GM20431 (cell line): ENCODE measurements at regions not wholly inside any gene's neighbourhood (a gene's known extent, or its start where the extent isn't known, plus 50 kb on each side); places are given as distances from the start of the nearest gene placed in this dataset.
"Not testable (repeated sequence)": the region's sequence is repeated elsewhere in the genome, so short reads cannot be mapped to it uniquely, and the experiment has no call there.

Experiments
- in situ Hi-C: fragments of 300-500 bp; cut with MseI, MboI; formaldehyde crosslinking; loops from one replicate; pipeline ENCODE4 v1.15.0; 2020; ENCODE audit warnings: low sequenced_read_pairs; ENCODE audit not compliant: unreplicated experiment

- in situ Hi-C loops: no loop called here
Observed at GRCh38 chr16:35102780-35103403, 1643.5 kb downstream of the TP53TG3F start.

- in situ Hi-C loops: not testable (repeated sequence)
Observed at GRCh38 chr16:35111772-35112171, 1652.4 kb downstream of the TP53TG3F start.

- in situ Hi-C loops: no loop called here
Observed at GRCh38 chr16:35131429-35131828, 1672.0 kb downstream of the TP53TG3F start.

GRCh38 chr16:35134471-35134870 is 1675.1 kb downstream of the TP53TG3F start:
- in situ Hi-C loops: no loop called here

GRCh38 chr16:35140293-35140986 is 1681.0 kb downstream of the TP53TG3F start:
- in situ Hi-C loops: no loop called here

- in situ Hi-C loops: no loop called here
Observed at GRCh38 chr16:35141303-35141702, 1681.9 kb downstream of the TP53TG3F start.

- in situ Hi-C loops: no loop called here
Observed at GRCh38 chr16:35142147-35142808, 1682.9 kb downstream of the TP53TG3F start.

GRCh38 chr16:35142809-35143192 is 1683.4 kb downstream of the TP53TG3F start:
- in situ Hi-C loops: no loop called here

GRCh38 chr16:35144212-35144932 is 1685.0 kb downstream of the TP53TG3F start:
- in situ Hi-C loops: no loop called here

- in situ Hi-C loops: no loop called here
Observed at GRCh38 chr16:35146031-35146710, 1686.8 kb downstream of the TP53TG3F start.

- in situ Hi-C loops: no loop called here
Observed at GRCh38 chr16:35146723-35147458, 1687.5 kb downstream of the TP53TG3F start.

- in situ Hi-C loops: no loop called here
Observed at GRCh38 chr16:35147556-35148504, 1688.4 kb downstream of the TP53TG3F start.

- in situ Hi-C loops: no loop called here
Observed at GRCh38 chr16:35148748-35149147, 1689.3 kb downstream of the TP53TG3F start.

GRCh38 chr16:35149550-35149949 is 1690.1 kb downstream of the TP53TG3F start:
- in situ Hi-C loops: no loop called here

- in situ Hi-C loops: no loop called here
Observed at GRCh38 chr16:35150805-35151312, 1691.4 kb downstream of the TP53TG3F start.

- in situ Hi-C loops: no loop called here
Observed at GRCh38 chr16:35152067-35152627, 1692.7 kb downstream of the TP53TG3F start.

- in situ Hi-C loops: no loop called here
Observed at GRCh38 chr16:35154627-35155026, 1695.2 kb downstream of the TP53TG3F start.

GRCh38 chr16:35157549-35157948 is 1698.1 kb downstream of the TP53TG3F start:
- in situ Hi-C loops: not testable (repeated sequence)
